ENCODE measurements at regions not wholly inside any gene's neighbourhood (a gene's known extent, or its start where the extent isn't known, plus 50 kb on each side); places are given as distances from the start of the nearest gene placed in this dataset.

- no peak for TF ChIP-seq CTCF (IDR thresholded peaks at IDR 0.05; ENCODE audit: extremely low read depth, insufficient read depth, missing control alignments)
- in situ Hi-C loops (cut with MboI; ENCODE audit: low pct_unique_long_range_greater_than_20kb, low sequenced_read_pairs, unreplicated experiment), result no loop called here
- DNase-seq (ENCODE audit: low spot score), result no peak
Measured at GRCh38 chr14:49203676-49204075, 382.5 kb downstream of the RPS29 start.

- in situ Hi-C loops (cut with MboI; ENCODE audit: low pct_unique_long_range_greater_than_20kb, low sequenced_read_pairs, unreplicated experiment), result no loop called here
- TF ChIP-seq CTCF (IDR thresholded peaks at IDR 0.05; ENCODE audit: extremely low read depth, insufficient read depth, missing control alignments), result no peak
- DNase-seq (ENCODE audit: low spot score), result no peak
Measured at GRCh38 chr14:49199159-49199558, 387.0 kb downstream of the RPS29 start.

GRCh38 chr14:49196327-49196726 lies 389.9 kb downstream of the RPS29 start:
- no peak for TF ChIP-seq CTCF (IDR thresholded peaks at IDR 0.05; ENCODE audit: extremely low read depth, insufficient read depth, missing control alignments)
- in situ Hi-C loops (cut with MboI; ENCODE audit: low pct_unique_long_range_greater_than_20kb, low sequenced_read_pairs, unreplicated experiment), result no loop called here
- DNase-seq (ENCODE audit: low spot score), result no peak

- no peak for DNase-seq (ENCODE audit: low spot score)
- TF ChIP-seq CTCF (IDR thresholded peaks at IDR 0.05; ENCODE audit: extremely low read depth, insufficient read depth, missing control alignments), result no peak
- in situ Hi-C loops (cut with MboI; ENCODE audit: low pct_unique_long_range_greater_than_20kb, low sequenced_read_pairs, unreplicated experiment), result no loop called here
Measured at GRCh38 chr14:49194067-49194466, 392.1 kb downstream of the RPS29 start.

GRCh38 chr14:49193332-49194065 lies 392.7 kb downstream of the RPS29 start:
- no peak for TF ChIP-seq CTCF (IDR thresholded peaks at IDR 0.05; ENCODE audit: extremely low read depth, insufficient read depth, missing control alignments)
- DNase-seq (ENCODE audit: low spot score), result peak; percentile 5
- in situ Hi-C loops (cut with MboI; ENCODE audit: low pct_unique_long_range_greater_than_20kb, low sequenced_read_pairs, unreplicated experiment), result no loop called here

GRCh38 chr14:49191380-49191779 lies 394.8 kb downstream of the RPS29 start:
- TF ChIP-seq CTCF (IDR thresholded peaks at IDR 0.05; ENCODE audit: extremely low read depth, insufficient read depth, missing control alignments), result no peak
- DNase-seq (ENCODE audit: low spot score), result no peak
- in situ Hi-C loops (cut with MboI; ENCODE audit: low pct_unique_long_range_greater_than_20kb, low sequenced_read_pairs, unreplicated experiment), result no loop called here
